Endothelial cell of umbilical vein (primary cell): ENCODE measurements at regions not wholly inside any gene's neighbourhood (a gene's known extent, or its start where the extent isn't known, plus 50 kb on each side); places are given as distances from the start of the nearest gene placed in this dataset.

Source experiments
- CTCF ChIP-seq, 2 donors: IDR thresholded peaks; 1 replicate in 1 of 2; 2 replicates in 1 of 2; pipeline ENCODE4 v1.5.1; 2011; ENCODE audit warnings: low read length in 2 of 2, mild to moderate bottlenecking in 2 of 2, moderate library complexity in 2 of 2, control low read depth in 1 of 2, inconsistent platforms in 1 of 2, low read depth in 1 of 2; ENCODE audit not compliant: insufficient read depth in 1 of 2; ENCODE audit errors: extremely low read depth in 1 of 2
- POLR2AphosphoS5 ChIP-seq: IDR thresholded peaks from 2 replicates; pipeline ENCODE4 v1.6.1; 2012; ENCODE audit warnings: low read depth, mild to moderate bottlenecking, control low read depth, low read length, moderate library complexity; ENCODE audit not compliant: insufficient read depth

DNA sequence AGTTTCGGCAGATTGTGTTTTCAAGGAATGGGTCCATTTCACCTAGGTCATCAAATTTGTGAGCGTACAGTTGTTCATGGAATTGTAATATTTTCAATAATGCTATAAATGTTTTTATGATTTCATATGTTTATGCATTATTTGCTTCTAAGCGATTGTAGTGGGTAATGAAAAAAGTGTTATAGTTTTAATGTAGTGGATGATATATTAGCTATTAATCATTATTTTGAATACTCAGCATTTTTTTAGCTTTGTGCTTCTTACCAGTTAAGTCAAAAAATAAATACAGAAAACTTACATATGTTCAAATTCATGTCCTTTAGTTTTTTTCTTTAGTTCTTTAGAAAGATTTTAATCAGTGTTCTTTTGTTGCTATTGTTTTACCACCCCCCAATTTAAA is 677.0 kb downstream of the STK39 start:
- TF ChIP-seq POLR2AphosphoS5 (no peak), CTCF (IDR thresholded peaks at IDR 0.05; ENCODE audit: extremely low read depth in 1 of 2, insufficient read depth in 1 of 2, low read depth in 1 of 2, low read length in 2 of 2) (no peak)
